ENCODE measurements at regions not wholly inside any gene's neighbourhood (a gene's known extent, or its start where the extent isn't known, plus 50 kb on each side); places are given as distances from the start of the nearest gene placed in this dataset.

DNA sequence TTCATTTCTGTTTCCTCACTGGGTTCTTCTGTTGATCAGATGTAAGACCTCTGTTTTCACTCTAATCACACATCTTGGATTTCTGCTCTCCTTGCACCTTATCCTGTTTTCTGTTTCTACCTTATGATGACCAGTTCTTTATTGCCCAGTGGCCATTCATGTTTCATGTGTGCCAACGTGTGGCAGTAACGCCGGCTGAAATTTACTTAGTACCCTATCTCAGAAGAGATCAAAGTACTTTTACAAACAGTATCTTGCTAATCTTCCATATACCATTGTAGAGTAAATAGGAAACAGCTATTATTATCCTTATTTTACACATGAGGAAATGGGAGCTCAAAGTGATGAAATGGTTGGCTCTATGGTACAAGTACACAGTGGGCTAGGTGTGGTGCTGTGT, 74.0 kb downstream of the GATA3 start:
- H3K4me1 ChIP-seq (ENCODE audit: insufficient read depth, insufficient read length): no peaks in the 10 kb centered on the region
- TF ChIP-seq YY1 (IDR thresholded peaks at IDR 0.05; ENCODE audit: insufficient read depth, insufficient read length) (no peak), SUZ12 (IDR thresholded peaks at IDR 0.05; ENCODE audit: extremely low read depth, insufficient read depth, insufficient read length) (no peak), ZNF274 (IDR thresholded peaks at IDR 0.05; ENCODE audit: low read depth, low read length) (no peak)
- no peak overlapping the region for H3K9ac ChIP-seq (ENCODE audit: insufficient read length, low read depth)
- H3K27me3 ChIP-seq (ENCODE audit: insufficient read depth, insufficient read length): no peaks in the 10 kb centered on the region
- DNase-seq (ENCODE audit: low read depth, low spot score): no peak
- no peaks in the 10 kb centered on the region for H3K9me3 ChIP-seq (ENCODE audit: insufficient read depth, low read length)
- no peak overlapping the region for H3K4me3 ChIP-seq (ENCODE audit: insufficient read length, low read depth)
- no peaks in the 10 kb centered on the region for H3K36me3 ChIP-seq (ENCODE audit: insufficient read depth, insufficient read length, low read length)

GRCh38 chr10:8129438-8129837, 75.0 kb downstream of the GATA3 start:
- H3K9me3 ChIP-seq (ENCODE audit: insufficient read depth, low read length): no peaks in the 10 kb centered on the region
- H3K36me3 ChIP-seq (ENCODE audit: insufficient read depth, insufficient read length, low read length): no peaks in the 10 kb centered on the region
- no peak overlapping the region for H3K4me3 ChIP-seq (ENCODE audit: insufficient read length, low read depth)
- no peak for DNase-seq (ENCODE audit: low read depth, low spot score)
- H3K4me1 ChIP-seq (ENCODE audit: insufficient read depth, insufficient read length): no peaks in the 10 kb centered on the region
- H3K27me3 ChIP-seq (ENCODE audit: insufficient read depth, insufficient read length): no peaks in the 10 kb centered on the region
- TF ChIP-seq SUZ12 (IDR thresholded peaks at IDR 0.05; ENCODE audit: extremely low read depth, insufficient read depth, insufficient read length) (no peak), ZNF274 (IDR thresholded peaks at IDR 0.05; ENCODE audit: low read depth, low read length) (no peak), YY1 (IDR thresholded peaks at IDR 0.05; ENCODE audit: insufficient read depth, insufficient read length) (no peak)
- H3K9ac ChIP-seq (ENCODE audit: insufficient read length, low read depth): no peak overlapping the region

- TF ChIP-seq SUZ12 (IDR thresholded peaks at IDR 0.05; ENCODE audit: extremely low read depth, insufficient read depth, insufficient read length) (no peak), ZNF274 (IDR thresholded peaks at IDR 0.05; ENCODE audit: low read depth, low read length) (no peak), YY1 (IDR thresholded peaks at IDR 0.05; ENCODE audit: insufficient read depth, insufficient read length) (no peak)
- H3K4me1 ChIP-seq (ENCODE audit: insufficient read depth, insufficient read length): no peaks in the 10 kb centered on the region
- no peaks in the 10 kb centered on the region for H3K27me3 ChIP-seq (ENCODE audit: insufficient read depth, insufficient read length)
- H3K36me3 ChIP-seq (ENCODE audit: insufficient read depth, insufficient read length, low read length): no peaks in the 10 kb centered on the region
- H3K9ac ChIP-seq (ENCODE audit: insufficient read length, low read depth): no peak overlapping the region
- DNase-seq (ENCODE audit: low read depth, low spot score): no peak
- H3K4me3 ChIP-seq (ENCODE audit: insufficient read length, low read depth): no peak overlapping the region
- no peaks in the 10 kb centered on the region for H3K9me3 ChIP-seq (ENCODE audit: insufficient read depth, low read length)
These were observed 76.8 kb downstream of the GATA3 start for GRCh38 chr10:8130973-8131911.

DNA sequence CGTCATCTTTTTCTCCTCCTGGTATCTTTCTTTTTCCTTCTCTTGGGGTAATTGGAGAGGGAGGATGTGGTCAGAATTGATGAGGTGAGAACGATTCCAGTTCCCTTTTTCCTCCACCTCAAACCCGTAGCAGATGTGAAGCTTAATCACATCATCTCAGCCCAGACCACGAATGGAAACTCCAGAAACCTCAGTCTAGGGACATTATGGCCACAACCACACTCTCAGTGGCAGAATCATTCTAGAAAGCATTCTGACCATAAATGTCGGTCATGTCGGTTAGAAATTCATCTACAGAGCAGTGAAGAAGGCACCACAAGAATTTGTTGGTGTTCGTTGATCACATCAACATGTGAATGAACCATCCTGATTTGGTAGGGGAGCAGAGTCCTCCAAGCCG, 78.7 kb downstream of the GATA3 start:
- no peak for DNase-seq (ENCODE audit: low read depth, low spot score)
- H3K4me1 ChIP-seq (ENCODE audit: insufficient read depth, insufficient read length): no peaks in the 10 kb centered on the region
- H3K9ac ChIP-seq (ENCODE audit: insufficient read length, low read depth): no peak overlapping the region
- TF ChIP-seq ZNF274 (IDR thresholded peaks at IDR 0.05; ENCODE audit: low read depth, low read length): no peak
- TF ChIP-seq YY1 (IDR thresholded peaks at IDR 0.05; ENCODE audit: insufficient read depth, insufficient read length): no peak
- TF ChIP-seq SUZ12 (IDR thresholded peaks at IDR 0.05; ENCODE audit: extremely low read depth, insufficient read depth, insufficient read length): no peak
- H3K36me3 ChIP-seq (ENCODE audit: insufficient read depth, insufficient read length, low read length): no peaks in the 10 kb centered on the region
- no peaks in the 10 kb centered on the region for H3K27me3 ChIP-seq (ENCODE audit: insufficient read depth, insufficient read length)
- H3K9me3 ChIP-seq (ENCODE audit: insufficient read depth, low read length): no peaks in the 10 kb centered on the region
- H3K4me3 ChIP-seq (ENCODE audit: insufficient read length, low read depth): no peak overlapping the region

- no peaks in the 10 kb centered on the region for H3K27me3 ChIP-seq (ENCODE audit: insufficient read depth, insufficient read length)
- H3K4me1 ChIP-seq (ENCODE audit: insufficient read depth, insufficient read length): no peaks in the 10 kb centered on the region
- no peak for TF ChIP-seq ZNF274 (IDR thresholded peaks at IDR 0.05; ENCODE audit: low read depth, low read length)
- TF ChIP-seq SUZ12 (IDR thresholded peaks at IDR 0.05; ENCODE audit: extremely low read depth, insufficient read depth, insufficient read length): no peak
- TF ChIP-seq YY1 (IDR thresholded peaks at IDR 0.05; ENCODE audit: insufficient read depth, insufficient read length): no peak
- no peak for DNase-seq (ENCODE audit: low read depth, low spot score)
- no peak overlapping the region for H3K9ac ChIP-seq (ENCODE audit: insufficient read length, low read depth)
- no peaks in the 10 kb centered on the region for H3K36me3 ChIP-seq (ENCODE audit: insufficient read depth, insufficient read length, low read length)
- no peak overlapping the region for H3K4me3 ChIP-seq (ENCODE audit: insufficient read length, low read depth)
- H3K9me3 ChIP-seq (ENCODE audit: insufficient read depth, low read length): no peaks in the 10 kb centered on the region
These were observed 82.2 kb downstream of the GATA3 start for GRCh38 chr10:8136736-8137135.

DNA sequence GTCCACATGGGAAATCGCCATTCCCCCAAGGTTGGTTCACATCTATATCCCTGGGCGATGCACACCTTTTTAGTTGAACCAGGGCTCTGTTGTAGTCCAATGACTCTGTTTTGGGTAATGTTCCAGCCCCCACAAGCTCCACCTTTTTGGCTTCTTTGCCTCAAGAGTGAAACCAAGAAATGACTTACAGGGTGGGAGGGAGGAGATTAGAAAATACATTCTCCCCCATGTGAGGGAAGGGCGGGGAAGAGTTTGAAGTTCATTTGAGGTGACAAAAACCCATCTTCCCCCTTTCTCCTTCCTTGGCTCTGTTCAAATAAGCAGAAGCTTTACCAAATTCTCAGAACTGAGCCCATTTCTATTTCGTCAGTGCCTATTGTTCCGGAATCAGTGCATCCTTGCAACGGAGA, 82.8 kb downstream of the GATA3 start:
- no peaks in the 10 kb centered on the region for H3K9me3 ChIP-seq (ENCODE audit: insufficient read depth, low read length)
- H3K9ac ChIP-seq (ENCODE audit: insufficient read length, low read depth): no peak overlapping the region
- H3K27me3 ChIP-seq (ENCODE audit: insufficient read depth, insufficient read length): no peaks in the 10 kb centered on the region
- no peak for TF ChIP-seq ZNF274 (IDR thresholded peaks at IDR 0.05; ENCODE audit: low read depth, low read length)
- TF ChIP-seq YY1 (IDR thresholded peaks at IDR 0.05; ENCODE audit: insufficient read depth, insufficient read length): no peak
- no peak for TF ChIP-seq SUZ12 (IDR thresholded peaks at IDR 0.05; ENCODE audit: extremely low read depth, insufficient read depth, insufficient read length)
- H3K4me1 ChIP-seq (ENCODE audit: insufficient read depth, insufficient read length): no peaks in the 10 kb centered on the region
- no peak for DNase-seq (ENCODE audit: low read depth, low spot score)
- no peak overlapping the region for H3K4me3 ChIP-seq (ENCODE audit: insufficient read length, low read depth)
- no peaks in the 10 kb centered on the region for H3K36me3 ChIP-seq (ENCODE audit: insufficient read depth, insufficient read length, low read length)

DNA sequence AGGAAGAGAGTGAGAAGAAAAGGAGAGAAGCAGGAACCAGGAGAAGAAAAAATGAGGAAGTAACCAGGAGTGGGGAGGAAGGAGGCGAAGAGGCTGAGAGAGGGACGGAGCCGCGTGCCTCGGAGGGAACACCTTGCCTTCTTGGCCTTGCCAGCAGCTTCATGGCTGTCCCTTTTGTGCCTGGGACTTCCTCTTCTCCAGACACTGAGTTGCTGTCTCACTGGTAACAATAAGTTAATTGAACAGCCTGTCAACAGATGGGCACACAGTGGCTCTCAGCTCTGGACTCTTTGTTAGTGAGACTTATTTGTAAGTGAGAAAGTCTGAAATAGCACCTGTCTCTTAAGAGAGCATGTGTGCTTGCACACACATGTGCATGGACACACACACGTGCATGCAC, 83.2 kb downstream of the GATA3 start:
- H3K9me3 ChIP-seq (ENCODE audit: insufficient read depth, low read length): no peaks in the 10 kb centered on the region
- no peaks in the 10 kb centered on the region for H3K4me1 ChIP-seq (ENCODE audit: insufficient read depth, insufficient read length)
- H3K27me3 ChIP-seq (ENCODE audit: insufficient read depth, insufficient read length): no peaks in the 10 kb centered on the region
- H3K9ac ChIP-seq (ENCODE audit: insufficient read length, low read depth): no peak overlapping the region
- TF ChIP-seq ZNF274 (IDR thresholded peaks at IDR 0.05; ENCODE audit: low read depth, low read length) (no peak), SUZ12 (IDR thresholded peaks at IDR 0.05; ENCODE audit: extremely low read depth, insufficient read depth, insufficient read length) (no peak), YY1 (IDR thresholded peaks at IDR 0.05; ENCODE audit: insufficient read depth, insufficient read length) (no peak)
- no peak for DNase-seq (ENCODE audit: low read depth, low spot score)
- no peaks in the 10 kb centered on the region for H3K36me3 ChIP-seq (ENCODE audit: insufficient read depth, insufficient read length, low read length)
- no peak overlapping the region for H3K4me3 ChIP-seq (ENCODE audit: insufficient read length, low read depth)
